ENCODE measurements at regions not wholly inside any gene's neighbourhood (a gene's known extent, or its start where the extent isn't known, plus 50 kb on each side); places are given as distances from the start of the nearest gene placed in this dataset.

DNA sequence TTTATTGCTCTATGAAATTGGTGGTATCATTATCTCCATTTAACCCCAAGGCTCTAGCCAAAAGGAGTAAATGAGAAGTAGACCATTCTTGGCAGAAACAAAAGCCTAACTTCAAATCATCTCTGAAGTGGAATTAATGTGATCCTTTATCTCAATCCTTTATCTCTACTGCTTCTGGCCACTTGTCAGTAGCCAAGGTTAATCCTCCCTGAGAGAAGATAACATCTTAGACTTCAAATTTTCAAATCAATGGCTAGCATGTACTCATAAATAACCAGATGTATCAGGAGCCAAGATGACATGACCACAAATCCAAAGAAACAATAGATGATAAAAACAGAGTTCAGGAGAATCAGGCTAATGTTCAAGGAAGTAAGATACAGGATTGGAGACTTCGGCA lies 123.1 kb upstream of the RASSF8 start:
- no peak for TF ChIP-seq REST (IDR thresholded peaks at IDR 0.05; ENCODE audit: borderline replicate concordance)
- TF ChIP-seq, protein P1, sequence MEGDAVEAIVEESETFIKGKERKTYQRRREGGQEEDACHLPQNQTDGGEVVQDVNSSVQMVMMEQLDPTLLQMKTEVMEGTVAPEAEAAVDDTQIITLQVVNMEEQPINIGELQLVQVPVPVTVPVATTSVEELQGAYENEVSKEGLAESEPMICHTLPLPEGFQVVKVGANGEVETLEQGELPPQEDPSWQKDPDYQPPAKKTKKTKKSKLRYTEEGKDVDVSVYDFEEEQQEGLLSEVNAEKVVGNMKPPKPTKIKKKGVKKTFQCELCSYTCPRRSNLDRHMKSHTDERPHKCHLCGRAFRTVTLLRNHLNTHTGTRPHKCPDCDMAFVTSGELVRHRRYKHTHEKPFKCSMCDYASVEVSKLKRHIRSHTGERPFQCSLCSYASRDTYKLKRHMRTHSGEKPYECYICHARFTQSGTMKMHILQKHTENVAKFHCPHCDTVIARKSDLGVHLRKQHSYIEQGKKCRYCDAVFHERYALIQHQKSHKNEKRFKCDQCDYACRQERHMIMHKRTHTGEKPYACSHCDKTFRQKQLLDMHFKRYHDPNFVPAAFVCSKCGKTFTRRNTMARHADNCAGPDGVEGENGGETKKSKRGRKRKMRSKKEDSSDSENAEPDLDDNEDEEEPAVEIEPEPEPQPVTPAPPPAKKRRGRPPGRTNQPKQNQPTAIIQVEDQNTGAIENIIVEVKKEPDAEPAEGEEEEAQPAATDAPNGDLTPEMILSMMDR (IDR thresholded peaks at IDR 0.05; ENCODE audit: poor library complexity, severe bottlenecking), result no peak
- no peak for TF ChIP-seq TAF1 (IDR thresholded peaks at IDR 0.05; ENCODE audit: low read depth)
- no peak for TF ChIP-seq POLR2AphosphoS5 (IDR thresholded peaks at IDR 0.05)
- no peak for TF ChIP-seq SMC3 (conservative IDR thresholded peaks at IDR 0.05; ENCODE audit: poor library complexity)
- no peak for TF ChIP-seq EZH2 (IDR thresholded peaks at IDR 0.05; ENCODE audit: borderline replicate concordance, insufficient read depth, low read length, poor library complexity, severe bottlenecking)
- no peak for TF ChIP-seq EP300 (conservative IDR thresholded peaks at IDR 0.05; ENCODE audit: poor library complexity, severe bottlenecking)
- TF ChIP-seq RAD21 (conservative IDR thresholded peaks at IDR 0.05), result no peak

Measured in neural cell (in vitro differentiated cells).